HG03378 (cell line): ENCODE measurements at regions not wholly inside any gene's neighbourhood (a gene's known extent, or its start where the extent isn't known, plus 50 kb on each side); places are given as distances from the start of the nearest gene placed in this dataset.

Experiments
- ATAC-seq: cut with Tn5 transposase; IDR thresholded peaks from one replicate; pipeline ENCODE4 v1.9.1; 2021; ENCODE audit warnings: mild to moderate bottlenecking, moderate library complexity; ENCODE audit not compliant: unreplicated experiment

DNA sequence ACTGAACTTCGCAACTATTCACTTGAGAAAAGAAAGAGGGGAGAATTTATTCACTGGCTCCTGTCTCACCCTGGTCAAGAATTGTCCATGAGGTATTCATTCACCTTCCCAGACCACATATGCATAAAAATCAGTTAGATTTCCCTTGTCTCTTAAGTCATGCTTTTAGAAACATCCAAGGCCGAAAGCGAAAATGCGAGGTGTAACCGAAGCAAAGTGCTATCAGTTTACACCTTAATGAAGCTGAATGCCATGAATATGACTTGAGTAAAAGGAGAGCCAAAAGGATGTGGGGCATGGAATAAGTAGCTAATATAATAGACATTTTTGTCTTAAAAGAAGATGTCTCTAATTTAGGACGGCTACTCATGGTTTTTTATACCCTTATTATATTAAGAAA, 965.6 kb upstream of the CHORDC1 start:
- ATAC-seq, result no peak

DNA sequence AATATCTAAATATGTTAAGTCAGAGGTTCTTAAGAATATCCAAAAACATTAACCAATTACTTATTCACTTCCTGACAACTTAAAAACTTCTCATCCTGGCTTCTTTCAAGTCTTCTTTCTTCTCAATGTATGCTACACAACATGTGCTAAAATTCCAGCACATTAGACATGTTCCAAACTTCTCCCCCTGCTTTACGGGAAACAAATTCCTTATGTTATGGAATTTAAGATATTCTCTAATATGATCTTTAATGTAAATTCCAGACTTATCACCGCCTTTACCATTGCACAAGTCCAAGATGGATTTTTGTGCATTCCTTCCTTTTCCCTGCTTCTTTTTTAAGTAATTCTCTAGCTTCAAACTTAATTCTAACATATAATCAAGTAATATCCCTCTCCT, 964.5 kb upstream of the CHORDC1 start:
- ATAC-seq, result no peak

DNA sequence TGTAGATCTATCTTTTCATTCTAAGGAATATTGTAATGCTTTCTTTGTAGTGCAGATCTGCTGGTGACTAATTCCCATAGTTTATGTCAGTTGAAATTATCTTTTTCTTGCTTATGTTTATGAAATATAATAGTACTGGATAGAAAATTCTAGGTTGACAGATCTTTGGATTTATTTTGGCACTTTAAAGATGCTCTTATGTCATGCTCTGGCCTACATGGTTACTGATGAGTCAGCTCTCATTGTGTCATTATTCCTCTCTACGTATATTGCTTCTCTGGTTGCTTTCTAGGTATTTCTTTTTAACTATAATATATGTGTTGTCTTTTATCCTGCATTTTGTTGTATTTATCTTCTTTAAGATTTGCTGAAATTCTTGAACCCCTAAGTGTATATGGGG, 955.5 kb upstream of the CHORDC1 start:
- no peak for ATAC-seq

GRCh38 chr11:91174734-91175133, 951.9 kb upstream of the CHORDC1 start:
- no peak for ATAC-seq

DNA sequence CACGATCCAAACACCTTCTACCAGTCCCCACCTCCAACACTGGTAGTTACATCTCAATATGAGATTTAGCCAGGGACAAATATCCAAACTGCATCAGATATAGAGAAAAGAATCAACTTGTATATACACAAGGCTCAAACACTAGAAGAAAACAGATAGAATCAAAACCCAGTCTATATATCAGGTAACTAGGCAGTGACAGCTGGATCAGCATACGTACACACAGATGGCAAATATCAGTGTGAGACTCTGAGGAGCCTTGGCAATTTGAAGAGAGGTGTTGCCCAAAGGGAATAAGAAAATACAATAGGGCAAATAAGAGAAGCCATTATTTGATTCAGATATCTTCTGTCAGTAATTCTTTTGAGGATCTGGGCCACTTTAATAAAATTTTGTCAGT, 951.3 kb upstream of the CHORDC1 start:
- ATAC-seq, result no peak

DNA sequence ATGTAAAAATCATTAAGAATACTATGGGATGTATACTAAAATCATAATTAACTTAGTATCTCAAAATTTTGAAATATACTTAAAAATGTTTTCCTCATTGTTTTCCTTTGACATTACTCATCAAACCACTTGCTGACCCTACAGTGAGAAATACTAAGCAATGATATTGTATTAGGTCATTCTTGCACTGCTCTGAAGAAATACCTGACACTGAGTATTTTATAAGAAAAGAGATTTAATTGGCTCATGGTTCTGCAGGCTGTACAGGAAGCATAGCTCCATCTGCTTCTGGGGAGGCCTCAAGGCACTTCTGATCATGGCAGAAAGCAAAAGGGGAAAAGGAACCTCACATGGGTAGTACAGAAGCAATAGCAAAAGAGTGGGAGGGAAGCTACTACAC, 950.9 kb upstream of the CHORDC1 start:
- no peak for ATAC-seq

GRCh38 chr11:91170711-91171110, 947.9 kb upstream of the CHORDC1 start:
- no peak for ATAC-seq

GRCh38 chr11:91164452-91164822, 941.6 kb upstream of the CHORDC1 start:
- ATAC-seq, result no peak

- ATAC-seq, result no peak
These were observed 941.0 kb upstream of the CHORDC1 start for GRCh38 chr11:91163619-91164451.

DNA sequence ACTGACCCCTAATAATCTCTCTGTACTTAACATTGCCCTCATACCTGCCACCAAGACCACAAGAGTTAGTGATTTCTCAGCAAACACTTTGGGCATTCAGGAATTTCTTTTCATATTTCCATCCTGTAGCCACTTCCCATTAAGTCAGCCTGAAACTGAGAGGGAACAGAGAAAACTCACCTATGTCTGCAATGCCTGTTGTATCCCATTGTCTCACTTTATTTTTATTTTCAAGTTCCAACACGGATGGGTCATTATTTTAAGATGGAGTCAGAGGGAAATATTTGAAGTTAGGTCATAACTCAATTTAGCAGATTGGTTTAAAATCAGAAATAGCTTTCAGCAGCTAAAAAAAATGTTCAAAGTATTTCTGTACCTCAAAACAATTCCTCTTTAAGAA, 937.8 kb upstream of the CHORDC1 start:
- ATAC-seq, result no peak

DNA sequence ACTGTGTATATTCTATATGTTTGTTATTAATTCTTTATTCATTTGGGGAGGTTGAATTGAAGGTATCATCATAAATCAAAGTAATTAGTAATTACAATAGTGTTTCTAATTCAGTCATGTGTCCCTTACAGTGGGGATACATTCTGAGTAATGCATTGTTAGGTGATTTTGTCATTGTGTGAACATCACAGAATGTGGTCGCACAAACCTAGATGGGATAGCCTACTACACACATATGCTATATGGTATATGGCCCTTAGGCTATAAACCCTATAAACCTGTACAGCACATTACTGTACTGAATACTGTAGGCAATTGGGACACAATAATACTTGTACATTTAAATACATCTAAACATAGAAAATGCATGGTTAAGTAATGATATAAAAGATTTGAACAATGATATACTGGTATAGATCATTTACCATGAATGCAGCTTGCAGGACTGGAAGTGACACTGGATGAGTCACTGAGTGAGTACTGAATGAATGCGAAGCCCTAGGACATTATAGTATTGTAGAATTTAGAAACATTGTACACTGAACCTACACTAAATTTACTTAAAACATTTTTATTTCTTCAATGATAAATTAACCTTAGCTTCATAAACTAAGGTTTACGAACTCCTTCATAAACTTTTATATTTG, 936.2 kb upstream of the CHORDC1 start:
- ATAC-seq, result no peak

GRCh38 chr11:91158297-91158696, 935.4 kb upstream of the CHORDC1 start:
- no peak for ATAC-seq

- no peak for ATAC-seq
These were observed 933.2 kb upstream of the CHORDC1 start for GRCh38 chr11:91156041-91156440.

GRCh38 chr11:91147885-91148284, 925.0 kb upstream of the CHORDC1 start:
- ATAC-seq, result no peak

- no peak for ATAC-seq
These were observed 918.8 kb upstream of the CHORDC1 start for GRCh38 chr11:91141655-91142054.

GRCh38 chr11:91136631-91137030, 913.8 kb upstream of the CHORDC1 start:
- ATAC-seq, result no peak

DNA sequence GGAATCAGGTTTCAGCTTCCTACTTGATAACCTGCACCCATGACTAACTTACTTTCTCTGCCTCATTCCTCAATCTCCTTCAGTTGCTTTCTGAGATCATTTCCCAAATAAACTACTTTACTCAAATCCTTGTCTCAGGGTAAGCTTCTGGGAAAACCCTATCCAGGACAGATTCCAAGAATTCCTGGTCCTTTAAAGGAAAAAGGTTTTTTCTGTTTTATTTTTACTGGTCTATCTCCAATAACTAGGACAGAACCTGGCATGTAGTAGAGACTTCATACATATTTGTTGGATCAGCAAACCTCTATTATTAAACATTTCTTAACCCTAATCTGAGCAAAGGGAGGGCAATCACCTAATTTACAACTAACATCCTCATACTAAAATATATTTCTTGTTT, 910.5 kb upstream of the CHORDC1 start:
- no peak for ATAC-seq

DNA sequence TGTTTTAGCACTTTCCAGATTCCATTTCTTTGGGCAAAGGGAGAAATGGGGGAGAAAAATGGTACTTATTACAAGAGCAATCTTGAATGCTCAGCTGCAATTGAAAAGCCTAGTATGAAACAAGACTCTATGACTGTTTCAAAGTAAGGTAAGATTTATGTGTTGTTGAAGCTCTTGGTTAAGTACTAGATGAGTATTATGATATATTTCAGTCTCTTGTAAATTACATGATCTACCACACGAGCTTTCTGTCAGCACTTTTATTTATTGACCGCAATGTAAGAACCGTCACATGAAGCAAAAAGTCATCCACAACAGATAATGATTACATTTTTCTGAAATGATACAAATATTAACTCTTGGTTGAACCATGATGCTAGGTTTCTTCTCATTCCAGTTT, 906.7 kb upstream of the CHORDC1 start:
- no peak for ATAC-seq

DNA sequence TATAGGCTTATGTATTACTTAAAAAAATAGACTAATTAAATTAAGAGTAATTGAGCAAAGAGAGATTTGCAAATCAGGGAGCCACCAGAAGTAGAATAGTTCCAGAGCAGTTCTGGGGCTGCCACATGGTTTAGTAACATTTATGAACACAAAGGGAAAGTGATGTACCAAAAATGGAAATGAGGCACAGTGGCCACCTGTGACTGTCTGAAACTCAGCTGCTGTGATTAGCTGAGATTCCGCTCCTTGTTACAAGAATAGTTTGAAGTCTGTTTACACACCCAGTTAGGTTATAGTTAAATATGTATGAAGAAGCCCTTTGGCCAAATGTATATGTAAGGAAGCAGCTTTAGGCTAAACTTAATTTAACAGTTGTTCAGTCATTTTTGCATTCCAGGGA, 901.5 kb upstream of the CHORDC1 start:
- no peak for ATAC-seq

DNA sequence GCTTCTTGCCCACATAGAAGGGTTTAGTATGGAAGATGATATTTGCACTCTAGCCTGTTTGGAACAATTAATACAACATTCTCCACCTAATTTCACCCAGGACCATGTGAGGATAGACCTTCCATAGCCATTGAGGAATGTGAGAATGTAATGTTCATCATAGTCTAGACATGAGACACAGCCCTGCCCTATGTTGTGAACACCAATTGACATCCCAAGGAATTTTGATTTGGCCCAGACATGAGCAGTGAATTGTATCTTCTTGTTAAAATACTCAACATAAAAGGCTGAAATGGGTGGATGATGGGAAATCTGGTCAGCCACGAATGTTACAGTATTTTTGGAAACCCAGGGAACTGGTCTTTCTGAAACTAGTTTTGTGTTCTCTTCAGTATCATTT, 892.3 kb upstream of the CHORDC1 start:
- no peak for ATAC-seq

DNA sequence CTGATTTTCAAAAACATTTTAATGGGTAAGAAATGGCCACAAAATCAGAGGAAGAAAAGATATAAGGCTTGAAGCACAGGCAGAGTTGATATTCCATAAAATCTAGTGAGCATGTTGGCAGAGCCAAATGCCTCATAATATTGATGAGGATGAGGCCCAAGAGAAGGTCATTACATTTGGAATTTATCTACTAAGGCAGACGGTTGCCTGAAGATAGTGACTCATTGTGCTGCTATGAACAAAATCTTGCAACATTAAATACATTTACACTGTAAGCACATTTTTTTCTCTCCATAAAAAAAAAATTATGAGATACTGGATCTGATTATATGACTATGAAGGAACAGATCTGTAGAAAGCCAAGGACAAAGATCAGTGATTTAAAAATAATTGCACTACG, 881.4 kb upstream of the CHORDC1 start:
- no peak for ATAC-seq

- ATAC-seq, result no peak
These were observed 877.6 kb upstream of the CHORDC1 start for GRCh38 chr11:91100427-91100826.

DNA sequence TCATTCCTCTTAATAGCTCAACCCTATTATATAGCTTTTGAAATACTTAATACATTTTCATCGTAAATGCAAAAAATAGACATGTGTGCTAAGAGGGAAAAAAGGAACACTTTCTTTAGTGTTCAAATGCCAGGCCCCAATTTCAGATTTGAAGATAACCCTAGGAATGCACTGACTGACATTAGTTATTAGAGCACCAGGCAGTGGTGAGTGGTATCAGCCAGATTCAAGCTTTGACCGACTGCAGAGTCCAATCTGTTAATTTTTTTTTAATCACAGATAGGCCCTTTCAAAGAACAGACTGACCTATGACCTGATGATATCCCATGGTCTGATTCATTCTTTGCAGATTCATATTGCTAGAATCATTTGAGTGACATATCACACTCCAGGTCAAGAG, 874.2 kb upstream of the CHORDC1 start:
- no peak for ATAC-seq
